Neuronal stem cell (in vitro differentiated cells): ENCODE measurements at regions not wholly inside any gene's neighbourhood (a gene's known extent, or its start where the extent isn't known, plus 50 kb on each side); places are given as distances from the start of the nearest gene placed in this dataset.

ENCODE experiments used
- DNase-seq: peaks from one replicate; pipeline ENCODE4 v3.0.0-alpha.2; 2013; ENCODE audit warnings: low spot score
- H2AFZ ChIP-seq: one replicate; pipeline ENCODE4 v1.6.1; 2013; ENCODE audit warnings: mild to moderate bottlenecking, low read length, inconsistent platforms
- H2AK5ac ChIP-seq: 2 replicates; pipeline ENCODE4 v1.6.1; 2013; ENCODE audit warnings: low read depth, mild to moderate bottlenecking, inconsistent platforms, low read length, moderate library complexity, mixed read lengths
- H2BK120ac ChIP-seq: 2 replicates; pipeline ENCODE4 v1.6.1; 2013; ENCODE audit warnings: low read depth, mild to moderate bottlenecking, inconsistent platforms, low read length, moderate library complexity, mixed read lengths
- H2BK12ac ChIP-seq: one replicate; pipeline ENCODE4 v1.6.1; 2013; ENCODE audit warnings: low read length, inconsistent platforms
- H2BK15ac ChIP-seq: 2 replicates; pipeline ENCODE4 v1.6.1; 2013; ENCODE audit warnings: mild to moderate bottlenecking, low read length, inconsistent platforms, mixed read lengths
- H2BK5ac ChIP-seq: one replicate; pipeline ENCODE4 v1.6.1; 2013; ENCODE audit warnings: inconsistent platforms, mild to moderate bottlenecking, low read length, moderate library complexity
- H3K14ac ChIP-seq: one replicate; pipeline ENCODE4 v1.6.1; 2013; ENCODE audit warnings: low read length, inconsistent platforms
- H3K18ac ChIP-seq: 2 replicates; pipeline ENCODE4 v1.6.1; 2013; ENCODE audit warnings: low read length, inconsistent platforms
- H3K23ac ChIP-seq: 2 replicates; pipeline ENCODE4 v1.6.1; 2013; ENCODE audit warnings: low read depth, mild to moderate bottlenecking, mixed read lengths, low read length, inconsistent platforms; ENCODE audit not compliant: poor library complexity
- H3K27ac ChIP-seq: replicated peaks from 3 replicates; pipeline ENCODE4 v1.5.1; 2013; ENCODE audit warnings: low read length, inconsistent platforms
- H3K27me3 ChIP-seq, 3 experiments: 2 replicates each; pipeline ENCODE4 v1.6.1; 2013; ENCODE audit warnings: low read length in 3 of 3, mild to moderate bottlenecking in 2 of 3, inconsistent platforms in 1 of 3, low read depth in 1 of 3, mixed read lengths in 1 of 3, moderate library complexity in 1 of 3; ENCODE audit not compliant: control insufficient read depth in 3 of 3, insufficient read depth in 3 of 3
- H3K36me3 ChIP-seq, 2 donors: replicated peaks in 1 of 2; 2 replicates each; pipeline ENCODE4 v1.6.1; 2013; ENCODE audit warnings: low read length in 2 of 2; ENCODE audit not compliant: control insufficient read depth in 2 of 2, insufficient read depth in 2 of 2
- H3K4ac ChIP-seq: 2 replicates; pipeline ENCODE4 v1.6.1; 2013; ENCODE audit warnings: inconsistent platforms, mild to moderate bottlenecking, low read length, moderate library complexity
- H3K4me1 ChIP-seq, 2 donors: 1 replicate in 1 of 2; 2 replicates in 1 of 2; pipeline ENCODE4 v1.6.1; 2013; ENCODE audit warnings: low read length in 2 of 2, low read depth in 1 of 2; ENCODE audit not compliant: control insufficient read depth in 2 of 2, insufficient read depth in 1 of 2
- H3K4me2 ChIP-seq: one replicate; pipeline ENCODE4 v1.6.1; 2013; ENCODE audit warnings: mild to moderate bottlenecking, low read length, inconsistent platforms; ENCODE audit not compliant: insufficient read depth, poor library complexity, severe bottlenecking
- H3K4me3 ChIP-seq, 2 donors: 2 replicates each; pipeline ENCODE4 v1.5.1; 2013; ENCODE audit warnings: low read length in 2 of 2, mild to moderate bottlenecking in 2 of 2, inconsistent platforms in 1 of 2, moderate library complexity in 1 of 2
- H3K79me1 ChIP-seq: one replicate; pipeline ENCODE4 v1.6.1; 2013; ENCODE audit warnings: low read depth, mild to moderate bottlenecking, inconsistent platforms, low read length, moderate library complexity
- H3K9ac ChIP-seq: one replicate; pipeline ENCODE4 v1.6.1; 2013; ENCODE audit warnings: mild to moderate bottlenecking, low read depth, low read length, inconsistent platforms; ENCODE audit not compliant: poor library complexity
- H3K9me3 ChIP-seq, 2 donors: replicated peaks in 1 of 2; 2 replicates each; pipeline versions ENCODE3 to v1.6.1; 2013; ENCODE audit warnings: low read length in 2 of 2, mild to moderate bottlenecking in 2 of 2, inconsistent platforms in 1 of 2, low read depth in 1 of 2, mixed read lengths in 1 of 2, moderate library complexity in 1 of 2; ENCODE audit not compliant: control insufficient read depth in 2 of 2, insufficient read depth in 1 of 2
- H4K8ac ChIP-seq: one replicate; pipeline ENCODE4 v1.6.1; 2013; ENCODE audit warnings: low read depth, mild to moderate bottlenecking, inconsistent platforms, low read length, moderate library complexity
- H4K91ac ChIP-seq: one replicate; pipeline ENCODE4 v1.6.1; 2013; ENCODE audit warnings: low read length, low read depth, mild to moderate bottlenecking, inconsistent platforms; ENCODE audit not compliant: poor library complexity
- WGBS, 2 donors: extraction: QIAGEN DNeasy Blood & Tissue Kit; methylation state at CpG; one replicate each; pipeline ENCODE4 v1.1.7; 2013; ENCODE audit warnings: missing lambda C conversion rate in 2 of 2, mixed read lengths in 1 of 2; ENCODE audit not compliant: insufficient read length in 2 of 2, insufficient replicate concordance in 1 of 2; ENCODE audit errors: extremely low coverage in 2 of 2; 5-methylcytosine and 5-hydroxymethylcytosine counted together

GRCh38 chr15:93158097-93158900 lies 69.3 kb upstream of the RGMA start:
- no peak for DNase-seq
- Histone ChIP-seq H3K4me1 (peaks cover 0 to 12% of the 10 kb centered on the region in 2 donors), H3K18ac (peak overlapping the region; percentile 31), H3K14ac (no peak overlapping the region), H3K79me1 (no peaks in the 10 kb centered on the region), H2BK12ac (no peak overlapping the region), H3K9ac (no peak overlapping the region), H3K36me3 (no peaks in the 10 kb centered on the region), H2AFZ (no peak overlapping the region), H2BK5ac (no peak overlapping the region), H4K8ac (no peak overlapping the region), H3K27ac (no peak overlapping the region), H3K9me3 (peaks cover 8 to 15% of the 10 kb centered on the region in 2 donors), H3K4ac (no peak overlapping the region), H3K23ac (no peak overlapping the region), H3K4me2 (no peak overlapping the region), H4K91ac (no peak overlapping the region), H2BK15ac (peak overlapping the region; percentile 55), H2BK120ac (no peak overlapping the region), H3K27me3 (no peaks in the 10 kb centered on the region), H3K4me3 (no peak overlapping the region), H2AK5ac (peak overlapping the region; percentile 36)
- no CpG with 5 or more reads among the region's 13 CpGs for WGBS, 2 donors

DNA sequence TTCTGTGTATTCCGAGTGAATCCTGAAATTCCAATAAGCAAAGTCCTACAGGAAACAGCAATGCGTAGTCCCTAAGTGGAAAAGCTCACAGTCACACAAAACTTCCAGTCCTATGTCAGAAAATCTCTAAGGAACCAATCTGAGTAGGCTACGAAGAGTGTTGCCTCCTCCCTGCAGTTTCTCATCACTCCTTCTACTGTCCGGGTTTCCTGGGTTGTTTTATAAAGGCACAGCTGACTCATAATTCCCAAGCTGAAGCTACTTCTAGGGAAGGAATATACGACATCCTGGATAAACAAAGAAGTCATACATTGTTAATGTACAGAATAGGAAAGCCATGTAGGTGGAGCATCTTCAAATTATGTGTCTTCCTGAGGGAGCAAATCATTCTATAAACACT lies 65.7 kb upstream of the RGMA start:
- no peak overlapping the region for H4K8ac ChIP-seq
- no peak overlapping the region for H3K9ac ChIP-seq
- H3K27me3 ChIP-seq, result no peaks in the 10 kb centered on the region
- H3K4me3 ChIP-seq, result no peak overlapping the region
- no peak overlapping the region for H2BK15ac ChIP-seq
- peaks cover 8 to 15% of the 10 kb centered on the region in 2 donors for H3K9me3 ChIP-seq
- no peaks in the 10 kb centered on the region for H3K79me1 ChIP-seq
- H3K23ac ChIP-seq, result no peak overlapping the region
- no peak for DNase-seq
- H2BK5ac ChIP-seq, result no peak overlapping the region
- no peak overlapping the region for H3K4me2 ChIP-seq
- H2AK5ac ChIP-seq, result no peak overlapping the region
- no peak overlapping the region for H3K4ac ChIP-seq
- H4K91ac ChIP-seq, result no peak overlapping the region
- H3K4me1 ChIP-seq, result peaks cover 2 to 11% of the 10 kb centered on the region in 2 donors
- no CpG with 5 or more reads among the region's 5 CpGs for WGBS, 2 donors
- H2AFZ ChIP-seq, result no peak overlapping the region
- no peak overlapping the region for H3K14ac ChIP-seq
- no peaks in the 10 kb centered on the region for H3K36me3 ChIP-seq
- no peak overlapping the region for H3K18ac ChIP-seq
- no peak overlapping the region for H2BK12ac ChIP-seq
- H3K27ac ChIP-seq, result no peak overlapping the region
- no peak overlapping the region for H2BK120ac ChIP-seq

DNA sequence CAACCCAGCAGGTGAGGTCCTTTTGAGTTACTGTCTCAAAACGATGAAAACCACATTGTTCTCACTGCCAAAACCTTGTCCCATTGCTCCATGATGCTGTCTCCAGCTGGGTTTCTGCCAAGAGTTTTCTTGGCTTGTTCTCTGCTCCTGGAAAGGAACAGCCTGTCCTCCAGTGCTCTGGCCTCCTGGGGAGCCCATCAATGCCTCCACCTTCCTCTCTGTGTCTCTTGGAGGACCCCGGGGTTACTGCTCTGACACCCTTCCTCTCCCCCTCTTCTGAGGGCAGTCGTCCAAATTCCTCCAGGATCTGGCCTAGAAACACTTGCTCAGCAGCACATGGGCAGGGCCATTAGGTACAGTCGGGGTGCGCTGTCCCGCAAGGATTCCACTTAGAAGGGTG lies 63.9 kb upstream of the RGMA start:
- Histone ChIP-seq H2AK5ac (no peak overlapping the region), H2BK120ac (no peak overlapping the region), H3K18ac (peak overlapping the region; percentile 81), H2BK12ac (no peak overlapping the region), H4K8ac (no peak overlapping the region), H2BK15ac (no peak overlapping the region), H2BK5ac (no peak overlapping the region), H3K23ac (no peak overlapping the region), H4K91ac (no peak overlapping the region), H3K27ac (no peak overlapping the region), H3K4me1 (peaks cover 2 to 11% of the 10 kb centered on the region in 2 donors), H3K4me2 (no peak overlapping the region), H3K9ac (no peak overlapping the region), H3K4me3 (no peak overlapping the region), H3K36me3 (no peaks in the 10 kb centered on the region), H3K79me1 (no peaks in the 10 kb centered on the region), H3K4ac (no peak overlapping the region), H3K9me3 (peaks cover 8 to 15% of the 10 kb centered on the region in 2 donors), H3K14ac (no peak overlapping the region), H3K27me3 (no peaks in the 10 kb centered on the region), H2AFZ (peak overlapping the region; percentile 12)
- no peak for DNase-seq
- WGBS, 2 donors, result no CpG with 5 or more reads among the region's 6 CpGs

GRCh38 chr15:93152360-93152759 lies 63.3 kb upstream of the RGMA start:
- DNase-seq, result no peak
- no peak overlapping the region for H3K27ac ChIP-seq
- H2AK5ac ChIP-seq, result no peak overlapping the region
- no peak overlapping the region for H3K23ac ChIP-seq
- H2BK120ac ChIP-seq, result no peak overlapping the region
- H4K91ac ChIP-seq, result no peak overlapping the region
- H2BK15ac ChIP-seq, result no peak overlapping the region
- no peak overlapping the region for H3K4me2 ChIP-seq
- no peaks in the 10 kb centered on the region for H3K27me3 ChIP-seq
- peaks cover 8 to 15% of the 10 kb centered on the region in 2 donors for H3K9me3 ChIP-seq
- no peak overlapping the region for H3K4ac ChIP-seq
- no CpG with 5 or more reads among the region's 5 CpGs for WGBS, 2 donors
- no peak overlapping the region for H4K8ac ChIP-seq
- peaks cover 2 to 11% of the 10 kb centered on the region in 2 donors for H3K4me1 ChIP-seq
- no peaks in the 10 kb centered on the region for H3K36me3 ChIP-seq
- no peak overlapping the region for H2AFZ ChIP-seq
- no peak overlapping the region for H3K4me3 ChIP-seq
- peak overlapping the region; percentile 11 for H3K18ac ChIP-seq
- no peak overlapping the region for H3K14ac ChIP-seq
- H2BK5ac ChIP-seq, result no peak overlapping the region
- no peak overlapping the region for H3K9ac ChIP-seq
- H2BK12ac ChIP-seq, result no peak overlapping the region
- H3K79me1 ChIP-seq, result no peaks in the 10 kb centered on the region
